HFFc6 (cell line): ENCODE measurements at regions not wholly inside any gene's neighbourhood (a gene's known extent, or its start where the extent isn't known, plus 50 kb on each side); places are given as distances from the start of the nearest gene placed in this dataset.

Source experiments
- DNase-seq: peaks from one replicate; pipeline ENCODE4 v3.0.0-alpha.2; 2018
- H3K27ac Mint-ChIP-seq: 2 replicates; pipeline ENCODE4 v1.8.0; 2020; ENCODE audit warnings: mild to moderate bottlenecking, mixed read lengths
- H3K27me3 Mint-ChIP-seq: 2 replicates; pipeline ENCODE4 v1.8.0; 2021; ENCODE audit warnings: mild to moderate bottlenecking, moderate library complexity, mixed read lengths; ENCODE audit not compliant: insufficient read depth
- H3K36me3 Mint-ChIP-seq: 2 replicates; pipeline ENCODE4 v1.8.0; 2021; ENCODE audit warnings: low read depth, mixed read lengths
- H3K4me1 Mint-ChIP-seq: 2 replicates; pipeline ENCODE4 v1.8.0; 2020; ENCODE audit warnings: low read depth, mixed read lengths
- H3K4me3 Mint-ChIP-seq: 2 replicates; pipeline ENCODE4 v1.8.0; 2020; ENCODE audit warnings: mild to moderate bottlenecking, moderate library complexity, mixed read lengths
- H3K9me3 Mint-ChIP-seq: 2 replicates; pipeline ENCODE4 v1.8.0; 2020; ENCODE audit warnings: mild to moderate bottlenecking, mixed read lengths
- CTCF ChIP-seq: fragments of 200-600 bp; sonication (generic); IDR thresholded peaks from 2 replicates; pipeline ENCODE4 v1.5.0; 2021; ENCODE audit warnings: antibody characterized with exemption, mild to moderate bottlenecking

GRCh38 chr4:122047456-122048425, 95.9 kb upstream of the TRPC3 start:
- H3K27ac Mint-ChIP-seq, result no peak overlapping the region

GRCh38 chr4:122046255-122046654, 94.4 kb upstream of the TRPC3 start:
- TF ChIP-seq CTCF, result no peak
- Mint-ChIP-seq H3K4me3 (no peak overlapping the region), H3K27ac (no peak overlapping the region), H3K9me3 (no peaks in the 10 kb centered on the region), H3K36me3 (no peaks in the 10 kb centered on the region), H3K4me1 (peaks cover 18% of the 10 kb centered on the region), H3K27me3 (peaks cover 1% of the 10 kb centered on the region)
- DNase-seq, result no peak

More at GRCh38 chr4:122047456-122048425, 95.9 kb upstream of the TRPC3 start:
- Mint-ChIP-seq H3K9me3 (no peaks in the 10 kb centered on the region), H3K4me1 (peaks cover 18% of the 10 kb centered on the region), H3K36me3 (no peaks in the 10 kb centered on the region), H3K27me3 (peaks cover 1% of the 10 kb centered on the region), H3K4me3 (no peak overlapping the region)
- no peak for TF ChIP-seq CTCF
- DNase-seq, result no peak

GRCh38 chr4:122045533-122045932, 93.7 kb upstream of the TRPC3 start:
- Mint-ChIP-seq H3K4me1 (peaks cover 18% of the 10 kb centered on the region), H3K4me3 (no peak overlapping the region), H3K36me3 (no peaks in the 10 kb centered on the region), H3K27ac (no peak overlapping the region), H3K27me3 (peaks cover 3% of the 10 kb centered on the region), H3K9me3 (no peaks in the 10 kb centered on the region)
- TF ChIP-seq CTCF, result no peak
- peak; percentile 94 for DNase-seq

GRCh38 chr4:122044501-122044900, 92.6 kb upstream of the TRPC3 start:
- no peak overlapping the region for H3K4me3 Mint-ChIP-seq
- H3K36me3 Mint-ChIP-seq, result no peaks in the 10 kb centered on the region
- H3K27me3 Mint-ChIP-seq, result peaks cover 5% of the 10 kb centered on the region
- H3K27ac Mint-ChIP-seq, result no peak overlapping the region
- no peak for DNase-seq
- no peaks in the 10 kb centered on the region for H3K9me3 Mint-ChIP-seq
- TF ChIP-seq CTCF, result no peak
- peaks cover 18% of the 10 kb centered on the region for H3K4me1 Mint-ChIP-seq

GRCh38 chr4:122041312-122041711, 89.5 kb upstream of the TRPC3 start:
- H3K36me3 Mint-ChIP-seq, result no peaks in the 10 kb centered on the region
- no peak for DNase-seq
- no peak for TF ChIP-seq CTCF
- H3K4me1 Mint-ChIP-seq, result peaks cover 18% of the 10 kb centered on the region
- no peak overlapping the region for H3K27ac Mint-ChIP-seq
- peaks cover 4% of the 10 kb centered on the region; the same call in 1 of the 2 replicates for H3K27me3 Mint-ChIP-seq
- no peak overlapping the region for H3K4me3 Mint-ChIP-seq
- H3K9me3 Mint-ChIP-seq, result no peaks in the 10 kb centered on the region
